ENCODE measurements at regions not wholly inside any gene's neighbourhood (a gene's known extent, or its start where the extent isn't known, plus 50 kb on each side); places are given as distances from the start of the nearest gene placed in this dataset.
A peak's percentile ranks its signal among the peaks of the same experiment; 100 is the strongest.

DNA sequence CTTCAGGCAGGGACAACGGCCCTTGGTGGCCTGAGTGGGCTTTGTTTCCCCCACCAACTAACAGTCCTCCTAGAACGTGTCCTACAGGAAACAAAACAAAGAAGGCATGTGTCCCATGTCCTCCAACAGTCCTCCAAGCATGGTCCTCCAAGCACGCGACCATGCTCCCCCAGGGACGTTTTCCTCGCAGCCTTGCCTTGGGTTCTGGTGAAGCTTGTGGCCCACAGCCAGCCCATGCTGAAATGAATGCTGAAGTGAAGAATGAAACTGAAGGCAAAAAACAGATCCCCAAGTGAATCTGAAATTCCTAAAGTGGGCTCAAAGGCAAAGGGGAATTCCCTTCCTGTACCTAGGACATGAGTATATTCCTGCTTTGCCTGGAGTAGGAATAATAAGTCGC is 176.6 kb downstream of the JCAD start:
- Histone ChIP-seq H3K9me3 (no peaks in the 10 kb centered on the region), H3K27ac (no peak overlapping the region), H3K27me3 (no peaks in the 10 kb centered on the region), H3K4me1 (peaks cover 29% of the 10 kb centered on the region), H3K36me3 (no peaks in the 10 kb centered on the region), H3K4me3 (no peak overlapping the region)
- no peak for TF ChIP-seq POLR2AphosphoS5 (IDR thresholded peaks at IDR 0.05)
- TF ChIP-seq POLR2A (IDR thresholded peaks at IDR 0.05): no peak
- no peak for TF ChIP-seq EP300 (IDR thresholded peaks at IDR 0.05)
- TF ChIP-seq, protein P1, sequence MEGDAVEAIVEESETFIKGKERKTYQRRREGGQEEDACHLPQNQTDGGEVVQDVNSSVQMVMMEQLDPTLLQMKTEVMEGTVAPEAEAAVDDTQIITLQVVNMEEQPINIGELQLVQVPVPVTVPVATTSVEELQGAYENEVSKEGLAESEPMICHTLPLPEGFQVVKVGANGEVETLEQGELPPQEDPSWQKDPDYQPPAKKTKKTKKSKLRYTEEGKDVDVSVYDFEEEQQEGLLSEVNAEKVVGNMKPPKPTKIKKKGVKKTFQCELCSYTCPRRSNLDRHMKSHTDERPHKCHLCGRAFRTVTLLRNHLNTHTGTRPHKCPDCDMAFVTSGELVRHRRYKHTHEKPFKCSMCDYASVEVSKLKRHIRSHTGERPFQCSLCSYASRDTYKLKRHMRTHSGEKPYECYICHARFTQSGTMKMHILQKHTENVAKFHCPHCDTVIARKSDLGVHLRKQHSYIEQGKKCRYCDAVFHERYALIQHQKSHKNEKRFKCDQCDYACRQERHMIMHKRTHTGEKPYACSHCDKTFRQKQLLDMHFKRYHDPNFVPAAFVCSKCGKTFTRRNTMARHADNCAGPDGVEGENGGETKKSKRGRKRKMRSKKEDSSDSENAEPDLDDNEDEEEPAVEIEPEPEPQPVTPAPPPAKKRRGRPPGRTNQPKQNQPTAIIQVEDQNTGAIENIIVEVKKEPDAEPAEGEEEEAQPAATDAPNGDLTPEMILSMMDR (IDR thresholded peaks at IDR 0.05): no peak
- 77% methylated on average over 7 of the region's 7 CpGs for WGBS
- no peak for DNase-seq (ENCODE audit: low spot score in 2 of 2)

GRCh38 chr10:29881811-29882210 is 177.6 kb downstream of the JCAD start:
- no peaks in the 10 kb centered on the region for H3K36me3 ChIP-seq
- H3K4me1 ChIP-seq: peaks cover 30% of the 10 kb centered on the region
- no peak for TF ChIP-seq POLR2A (IDR thresholded peaks at IDR 0.05)
- TF ChIP-seq, protein P1 (IDR thresholded peaks at IDR 0.05): no peak
- no peak for TF ChIP-seq POLR2AphosphoS5 (IDR thresholded peaks at IDR 0.05)
- TF ChIP-seq EP300 (IDR thresholded peaks at IDR 0.05): no peak
- H3K27ac ChIP-seq: no peak overlapping the region
- 76% methylated on average over 5 of the region's 5 CpGs for WGBS
- H3K4me3 ChIP-seq: no peak overlapping the region
- H3K27me3 ChIP-seq: no peaks in the 10 kb centered on the region
- DNase-seq (ENCODE audit: low spot score in 2 of 2): no peak
- no peaks in the 10 kb centered on the region for H3K9me3 ChIP-seq

DNA sequence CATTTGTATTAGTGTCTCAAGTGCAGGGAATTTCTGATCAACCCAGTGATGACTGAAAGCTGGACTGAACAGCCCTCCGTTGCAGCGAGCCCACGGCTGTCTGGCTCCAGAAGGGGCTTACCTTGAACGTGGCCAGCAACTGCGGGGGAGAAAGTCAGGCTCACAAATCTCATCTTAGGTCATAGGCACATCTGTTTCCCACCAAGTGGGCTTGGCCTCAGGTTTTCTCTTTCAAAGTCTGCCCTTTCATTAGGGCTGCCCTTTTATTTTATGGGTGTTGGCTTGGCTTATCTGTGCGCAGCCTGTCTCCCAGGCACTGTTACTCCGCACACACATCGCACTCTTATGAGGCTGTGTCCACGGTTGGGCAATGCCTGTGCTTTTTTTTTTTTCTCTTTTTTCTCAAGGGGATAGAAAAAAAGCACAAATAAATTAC is 178.0 kb downstream of the JCAD start:
- DNase-seq (ENCODE audit: low spot score in 2 of 2): no peak
- H3K9me3 ChIP-seq: no peaks in the 10 kb centered on the region

DNA sequence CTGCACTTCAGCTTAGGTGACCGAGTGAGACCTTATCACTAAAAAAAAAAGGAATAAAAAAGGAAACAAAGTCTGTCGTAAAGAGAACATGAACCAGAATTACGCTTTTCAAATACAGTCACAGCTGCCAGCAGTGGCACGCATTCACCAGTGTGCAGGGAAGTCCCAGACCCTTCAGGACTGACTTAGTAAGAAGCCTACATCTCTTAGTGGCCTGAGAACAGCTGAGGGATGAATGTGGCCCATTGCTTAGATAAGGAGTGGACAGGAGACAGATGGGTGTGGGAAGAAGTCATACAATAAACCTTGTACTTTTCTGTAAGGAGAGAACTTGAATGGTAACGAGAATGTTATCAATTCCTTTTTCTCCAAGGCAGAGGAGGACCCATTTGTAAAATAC is 178.5 kb downstream of the JCAD start:
- Histone ChIP-seq H3K36me3 (no peaks in the 10 kb centered on the region), H3K4me3 (no peak overlapping the region), H3K4me1 (peaks cover 30% of the 10 kb centered on the region), H3K27ac (peak overlapping the region; percentile 59), H3K27me3 (no peaks in the 10 kb centered on the region), H3K9me3 (no peaks in the 10 kb centered on the region)
- TF ChIP-seq POLR2A (IDR thresholded peaks at IDR 0.05): no peak
- TF ChIP-seq EP300 (IDR thresholded peaks at IDR 0.05): no peak
- TF ChIP-seq POLR2AphosphoS5 (IDR thresholded peaks at IDR 0.05): no peak
- TF ChIP-seq, protein P1 (IDR thresholded peaks at IDR 0.05): no peak
- DNase-seq (ENCODE audit: low spot score in 2 of 2): no peak
- 76% methylated on average over 5 of the region's 5 CpGs for WGBS

More for the DNA sequence above, 178.0 kb downstream of the JCAD start:
- TF ChIP-seq, protein P1 (IDR thresholded peaks at IDR 0.05): no peak
- peak in 2 of 3 donors; percentile 37 to 49 for TF ChIP-seq POLR2AphosphoS5 (IDR thresholded peaks at IDR 0.05)
- no peak for TF ChIP-seq EP300 (IDR thresholded peaks at IDR 0.05)
- peak in 1 of 2 donors; percentile 22 for TF ChIP-seq POLR2A (IDR thresholded peaks at IDR 0.05)
- H3K27ac ChIP-seq: peak overlapping the region; percentile 59
- H3K4me1 ChIP-seq: peaks cover 30% of the 10 kb centered on the region
- 55% methylated on average over 9 of the region's 9 CpGs for WGBS
- H3K4me3 ChIP-seq: no peak overlapping the region
- H3K27me3 ChIP-seq: no peaks in the 10 kb centered on the region
- no peaks in the 10 kb centered on the region for H3K36me3 ChIP-seq

GRCh38 chr10:29879862-29880261 is 179.5 kb downstream of the JCAD start:
- no peak overlapping the region for H3K27ac ChIP-seq
- peaks cover 30% of the 10 kb centered on the region for H3K4me1 ChIP-seq
- 58% methylated on average over 4 of the region's 4 CpGs for WGBS
- no peaks in the 10 kb centered on the region for H3K27me3 ChIP-seq
- no peak overlapping the region for H3K4me3 ChIP-seq
- no peaks in the 10 kb centered on the region for H3K9me3 ChIP-seq
- TF ChIP-seq, protein P1 (IDR thresholded peaks at IDR 0.05): no peak
- TF ChIP-seq EP300 (IDR thresholded peaks at IDR 0.05) (no peak), POLR2A (IDR thresholded peaks at IDR 0.05) (no peak), POLR2AphosphoS5 (IDR thresholded peaks at IDR 0.05) (peak in 2 of 3 donors; percentile 74 to 75)
- H3K36me3 ChIP-seq: no peaks in the 10 kb centered on the region
- DNase-seq (ENCODE audit: low spot score in 2 of 2): no peak
